NCI-H2029 treated with DMSO at 0.1 percent for 48 hours (cell line): ENCODE measurements at regions not wholly inside any gene's neighbourhood (a gene's known extent, or its start where the extent isn't known, plus 50 kb on each side); places are given as distances from the start of the nearest gene placed in this dataset.
A peak's percentile ranks its signal among the peaks of the same experiment; 100 is the strongest.

ENCODE experiments used
- DNase-seq: peaks from one replicate; lab custom pipeline; 2025; lab: John Stamatoyannopoulos, UW

DNA sequence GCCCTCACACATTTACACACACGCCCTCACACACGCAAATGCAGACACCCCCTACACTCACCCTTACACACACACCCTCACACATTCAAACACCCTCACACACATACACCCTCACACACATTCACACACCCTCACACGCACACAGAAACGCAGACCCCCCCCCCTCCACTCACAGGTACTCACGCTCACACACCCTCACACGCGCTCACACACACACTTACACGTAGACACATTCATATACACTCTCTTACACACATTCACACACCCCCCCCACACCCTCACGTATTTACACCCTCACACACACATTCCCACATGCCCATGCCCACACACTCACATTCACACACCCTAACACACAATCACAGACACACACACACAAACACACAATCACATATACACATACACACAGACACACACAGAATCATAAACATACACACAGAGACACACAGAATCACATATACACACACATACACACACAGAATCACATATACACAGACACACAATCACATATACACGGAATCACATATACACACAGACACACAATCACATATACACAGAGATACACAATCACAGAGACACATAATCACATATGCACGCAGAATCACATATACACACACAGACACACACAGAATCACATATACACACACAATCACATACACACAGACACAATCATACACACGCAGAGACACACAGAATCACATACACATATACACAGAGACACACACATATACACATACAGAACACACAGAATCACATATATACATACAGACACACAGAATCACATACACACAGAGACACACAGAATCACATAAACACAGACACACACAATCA, 250.1 kb upstream of the RPL38 start:
- DNase-seq = no peak

DNA sequence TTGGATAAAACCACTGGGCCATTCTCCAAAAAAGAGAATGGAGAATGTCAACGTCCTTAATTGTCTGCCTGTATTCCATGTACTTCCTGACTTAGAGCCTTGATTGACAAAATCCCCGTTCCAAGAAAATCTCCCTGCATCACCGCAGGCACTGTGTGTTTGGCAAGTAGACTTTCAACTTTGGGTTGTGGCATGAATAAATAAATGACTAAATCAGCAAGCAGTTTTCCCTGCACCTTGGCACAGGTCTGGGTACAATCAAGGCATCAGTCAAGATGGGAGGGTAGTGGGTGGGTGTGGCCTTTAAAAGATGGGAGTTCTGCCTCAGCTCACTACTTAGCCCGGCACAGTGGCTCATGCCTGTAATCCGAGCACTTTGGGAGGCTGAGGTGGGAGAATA, 248.5 kb upstream of the RPL38 start:
- no peak for DNase-seq

DNA sequence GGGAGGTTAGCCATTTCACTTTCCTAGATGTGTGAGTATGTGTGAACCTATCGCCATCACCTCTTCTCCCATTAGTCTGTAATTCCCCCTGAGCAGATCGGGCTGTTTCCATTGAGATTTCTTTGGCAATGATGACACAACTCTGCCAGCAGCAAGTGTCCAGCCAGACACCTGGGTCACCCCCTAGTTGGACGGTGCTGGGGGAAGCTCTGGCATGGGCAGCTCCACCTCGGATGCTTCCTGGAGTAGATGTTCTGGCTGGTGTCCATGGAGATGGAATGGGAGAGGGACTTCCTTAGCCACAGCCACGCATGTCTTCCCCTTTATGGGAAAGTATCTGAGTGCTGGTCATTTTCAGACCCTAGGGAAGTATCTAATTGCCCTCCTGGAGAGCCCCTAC, 247.9 kb upstream of the RPL38 start:
- no peak for DNase-seq

DNA sequence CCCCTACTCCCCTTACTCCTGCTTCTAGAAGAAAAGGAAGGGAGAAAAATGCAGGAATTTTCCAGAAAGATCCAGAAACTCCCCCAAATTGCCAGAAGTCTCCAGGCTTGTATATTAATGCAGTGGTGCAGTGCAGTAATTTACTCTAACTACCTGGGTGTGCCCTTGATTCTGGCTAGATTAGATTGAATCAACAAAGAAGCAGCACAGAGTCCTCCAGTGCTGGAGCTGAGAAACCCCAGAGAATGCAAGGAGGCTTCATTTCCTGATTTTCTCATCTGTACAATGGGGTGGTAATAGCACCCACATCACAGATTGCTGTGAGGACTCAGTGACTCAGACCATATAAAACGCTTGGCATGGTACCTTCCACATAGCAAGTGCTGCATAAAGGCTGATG, 247.3 kb upstream of the RPL38 start:
- DNase-seq = no peak

DNA sequence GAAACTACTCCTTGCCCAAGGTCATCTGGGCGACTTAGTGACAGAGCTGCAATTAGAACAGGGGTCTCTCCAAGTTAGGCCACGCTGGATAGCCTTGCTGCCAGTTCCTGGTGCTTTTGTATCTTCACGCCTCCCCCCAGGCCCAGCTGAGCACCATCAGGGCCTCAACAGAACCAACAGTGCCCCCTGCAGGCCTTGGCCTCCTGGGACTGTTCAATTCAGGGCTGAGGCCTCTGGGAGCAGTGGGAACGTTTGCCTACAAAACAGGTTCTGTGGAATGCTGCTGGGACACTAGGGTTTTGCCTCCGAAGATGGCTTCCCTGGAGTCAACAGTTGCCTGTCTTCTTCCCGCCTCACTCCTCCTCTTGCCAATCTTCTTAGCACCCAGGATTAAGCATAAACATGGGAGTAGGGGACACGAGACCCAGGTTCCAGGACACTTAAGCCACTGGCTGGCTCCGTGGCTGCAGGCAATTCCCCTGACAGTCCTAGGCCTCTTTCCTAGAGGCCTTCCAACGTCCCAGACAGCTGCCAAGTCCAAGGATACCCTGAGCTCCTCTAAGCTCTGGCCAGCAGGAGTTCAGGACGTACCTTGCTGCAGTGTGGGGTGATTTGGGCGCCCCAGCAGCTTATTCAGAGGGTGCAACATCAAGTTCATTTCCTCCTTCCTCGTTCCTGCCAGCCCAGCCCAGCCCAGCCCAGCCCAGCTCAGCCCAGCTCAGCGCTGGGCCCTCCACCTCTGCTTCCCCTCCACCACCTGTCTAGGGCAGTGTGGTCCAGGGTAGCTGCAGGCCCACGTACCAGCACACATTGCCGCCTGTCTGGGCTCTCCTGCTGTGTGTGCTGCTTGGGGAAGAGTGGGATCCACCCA, 246.6 kb upstream of the RPL38 start:
- no peak for DNase-seq

DNA sequence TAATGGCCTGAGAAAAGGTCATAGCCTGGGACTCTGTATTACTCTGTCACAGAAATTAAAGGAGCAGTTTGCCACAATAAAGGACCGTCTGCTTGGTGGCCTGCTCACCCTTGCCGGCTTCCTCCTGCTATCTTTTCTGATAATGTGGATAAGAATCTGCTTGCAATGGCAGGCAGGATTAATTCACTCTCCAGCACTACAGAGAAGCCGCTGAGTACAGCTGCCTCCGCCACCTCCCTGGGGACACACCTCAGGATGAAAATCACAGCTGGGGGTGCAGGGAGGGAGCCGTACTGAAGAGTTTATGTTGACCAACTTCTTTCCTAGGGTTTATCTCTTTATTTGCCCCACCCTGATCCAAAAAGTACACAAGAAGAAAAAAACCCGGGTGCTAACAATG, 245.9 kb upstream of the RPL38 start:
- no peak for DNase-seq

DNA sequence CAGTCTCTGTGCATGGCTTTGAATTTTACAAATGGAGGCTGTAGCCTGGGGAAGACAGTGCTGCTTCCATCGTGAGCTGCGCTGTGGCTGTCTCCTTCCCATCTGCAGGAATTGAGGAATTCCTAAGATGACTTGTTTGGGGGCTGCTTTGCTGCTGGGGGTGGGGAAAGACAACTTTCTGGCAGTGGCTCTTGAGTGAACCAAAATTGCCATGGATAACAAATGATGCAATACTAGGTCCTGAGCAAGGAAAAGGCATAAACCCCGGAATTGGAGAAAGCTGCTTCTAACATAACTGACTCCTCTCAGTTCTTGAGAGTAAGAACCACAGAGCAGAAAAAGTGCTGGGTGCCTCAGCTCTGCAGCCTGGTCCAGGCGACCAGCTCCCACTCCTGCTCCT, 245.0 kb upstream of the RPL38 start:
- no peak for DNase-seq

DNA sequence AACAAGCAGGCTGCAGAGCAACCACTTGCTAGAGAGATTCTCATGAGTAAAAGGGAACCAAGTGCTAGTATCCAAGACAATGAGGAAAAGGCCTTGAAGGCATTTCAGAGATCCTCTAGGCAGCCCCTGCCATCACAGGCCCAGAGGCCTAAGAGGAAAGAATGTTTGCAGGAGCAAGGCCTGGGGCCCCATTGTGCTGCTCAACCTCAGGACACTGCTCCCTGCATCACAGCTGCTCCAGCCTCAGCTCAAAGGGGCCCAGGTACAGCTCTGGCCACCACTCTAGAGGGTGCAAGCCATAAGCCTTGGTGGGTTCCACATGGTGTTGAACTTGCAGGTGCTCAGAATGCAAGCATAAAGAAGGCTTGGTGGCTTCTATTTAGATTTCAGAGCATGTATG, 243.0 kb upstream of the RPL38 start:
- no peak for DNase-seq

DNA sequence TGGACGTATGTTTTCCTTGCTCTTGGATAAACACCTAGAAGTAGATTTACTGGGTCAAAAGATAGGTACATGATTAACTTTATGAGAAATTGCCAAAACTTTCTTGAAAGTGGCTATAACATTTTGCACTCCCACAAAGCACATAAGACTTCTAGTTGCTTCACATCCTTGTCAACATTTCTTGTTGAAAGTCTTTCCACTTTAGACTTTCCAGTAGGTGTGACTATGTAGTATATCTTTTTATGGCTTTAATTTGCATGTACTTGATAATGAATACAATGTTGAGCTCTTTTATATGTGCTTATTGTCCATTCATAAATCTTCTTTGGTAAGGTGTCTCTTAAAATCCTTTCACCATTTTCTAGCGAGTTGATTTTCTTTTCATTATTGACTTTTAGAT, 241.2 kb upstream of the RPL38 start:
- no peak for DNase-seq

DNA sequence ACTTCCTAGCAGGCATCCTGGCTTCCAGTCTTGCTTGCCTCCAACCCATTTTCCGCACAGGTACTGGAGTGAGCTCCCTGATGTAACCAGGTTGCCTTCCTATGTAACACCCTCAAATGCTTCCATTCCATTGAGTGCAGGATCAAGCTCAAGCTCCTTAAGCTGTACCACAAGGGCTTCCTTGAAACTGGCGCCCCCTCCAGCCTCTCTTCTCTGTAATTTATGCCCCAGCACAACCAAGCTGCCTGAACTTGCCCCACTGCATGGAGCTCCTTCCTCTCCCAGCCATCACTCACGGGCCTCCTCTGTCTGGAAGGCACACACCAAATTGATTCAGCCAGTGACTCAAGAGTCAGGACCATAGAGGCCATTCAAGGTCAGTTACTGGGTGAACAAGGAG, 234.8 kb upstream of the RPL38 start:
- DNase-seq = no peak

DNA sequence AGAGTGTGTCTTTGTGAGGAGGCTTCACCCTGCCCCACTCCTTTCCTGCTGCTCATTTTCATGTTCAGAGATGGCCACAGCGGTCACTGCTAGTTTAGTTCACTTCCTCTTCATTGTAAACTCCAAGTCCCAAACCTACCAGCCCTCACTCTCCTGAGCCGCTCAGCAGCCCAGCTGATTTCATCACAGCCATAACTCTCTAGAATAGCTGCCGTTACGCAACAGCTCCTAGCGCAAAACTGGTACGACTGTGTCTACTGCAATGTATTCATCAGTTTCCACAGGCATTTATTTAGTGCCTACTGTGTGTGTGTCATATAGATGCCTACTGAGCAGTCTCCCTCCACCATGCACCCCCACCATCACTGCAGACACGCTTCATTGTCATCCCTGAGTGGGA, 233.5 kb upstream of the RPL38 start:
- no peak for DNase-seq

DNA sequence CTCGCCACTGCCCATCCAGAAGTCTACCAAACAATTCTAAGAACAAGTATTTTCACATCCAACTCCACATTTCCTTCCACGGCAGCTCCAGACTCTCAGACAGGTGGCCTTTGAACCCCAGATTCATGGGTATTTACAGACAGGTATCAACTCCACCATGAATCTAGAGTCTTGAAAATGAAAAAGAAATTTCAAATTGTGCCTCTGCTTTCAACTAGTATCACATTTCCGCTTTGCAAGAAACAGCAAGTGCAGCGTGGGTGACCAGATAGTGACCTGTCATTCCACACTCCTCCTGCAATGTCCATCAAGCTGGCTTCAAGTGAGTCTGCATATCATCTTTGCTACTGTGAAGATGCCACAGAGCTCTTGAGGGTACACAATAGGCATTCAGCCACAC, 232.4 kb upstream of the RPL38 start:
- no peak for DNase-seq

DNA sequence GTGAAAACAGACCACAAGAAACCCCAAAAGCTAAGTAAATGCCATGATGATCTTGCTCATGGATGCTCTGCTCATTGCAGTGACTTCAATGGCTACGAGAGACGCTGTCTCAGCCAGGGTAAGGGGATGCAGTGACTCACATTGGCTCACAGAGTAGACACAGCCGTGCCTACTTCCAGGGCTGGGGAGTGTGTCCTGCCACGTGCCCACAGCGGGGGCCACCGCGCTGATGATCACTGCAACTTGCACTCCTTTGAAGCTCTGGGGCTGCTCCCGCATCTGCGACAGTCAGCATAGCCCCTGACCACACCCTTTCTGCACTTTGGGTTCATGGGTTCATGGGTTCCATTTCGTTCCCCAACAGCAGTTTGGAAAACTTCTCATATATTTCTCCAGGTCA, 231.4 kb upstream of the RPL38 start:
- DNase-seq = no peak

DNA sequence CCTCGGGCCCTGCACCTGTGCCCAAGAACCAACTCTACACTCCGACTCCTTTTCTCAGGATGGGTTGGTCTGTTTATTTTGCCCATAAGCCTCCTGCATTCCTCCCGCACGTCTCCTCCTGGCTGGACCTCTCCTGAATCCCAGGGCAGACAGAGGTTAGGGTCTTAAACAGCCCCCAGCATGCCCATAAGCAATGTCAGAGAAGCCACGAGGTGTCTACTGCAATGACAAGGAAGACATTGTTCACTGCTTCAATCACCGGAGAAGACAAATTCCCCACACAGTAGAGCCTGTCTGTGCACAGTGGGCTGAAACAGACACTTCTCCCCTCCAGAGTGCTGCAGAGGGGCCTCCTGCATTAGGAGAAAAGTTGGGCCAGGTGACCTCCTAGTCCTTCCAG, 230.6 kb upstream of the RPL38 start:
- no peak for DNase-seq

DNA sequence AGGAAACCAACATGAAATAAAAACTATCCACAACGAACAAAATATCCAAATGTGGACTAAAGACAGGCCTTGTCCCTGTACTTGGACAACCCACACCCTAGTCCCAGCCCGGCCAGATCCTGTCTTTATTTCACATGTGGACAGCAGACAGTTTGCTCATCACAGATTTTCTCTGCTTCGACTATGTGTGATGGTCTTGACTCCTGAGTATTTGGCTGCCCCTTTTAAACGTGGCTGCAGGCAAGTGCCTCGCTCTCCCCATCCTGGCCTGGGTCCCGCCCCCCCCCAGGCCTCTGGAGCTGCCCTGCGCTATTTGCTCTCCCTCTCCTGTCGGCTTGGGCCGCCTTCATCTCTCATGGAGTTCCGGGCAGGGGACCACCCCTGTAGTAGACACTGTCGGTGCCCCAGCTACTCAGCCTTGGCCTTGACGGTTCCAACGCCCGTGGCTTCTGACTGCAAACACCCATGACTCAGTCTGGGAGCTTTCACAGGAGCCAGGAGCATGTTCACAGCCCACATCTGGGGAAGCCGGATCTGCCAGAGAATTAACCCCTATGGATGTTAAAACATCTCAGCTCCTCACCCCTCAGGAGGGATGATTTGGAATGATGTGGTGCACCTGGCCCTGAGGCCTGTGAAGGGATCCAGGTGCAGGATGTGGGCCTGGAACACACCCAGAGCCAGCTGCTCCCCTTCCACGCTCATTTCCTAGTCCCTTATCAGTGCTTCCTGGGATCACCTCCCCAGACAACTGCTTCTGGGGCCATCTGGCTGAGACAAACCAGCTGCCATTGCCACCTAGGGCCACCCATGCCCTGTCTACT, 229.7 kb upstream of the RPL38 start:
- no peak for DNase-seq

DNA sequence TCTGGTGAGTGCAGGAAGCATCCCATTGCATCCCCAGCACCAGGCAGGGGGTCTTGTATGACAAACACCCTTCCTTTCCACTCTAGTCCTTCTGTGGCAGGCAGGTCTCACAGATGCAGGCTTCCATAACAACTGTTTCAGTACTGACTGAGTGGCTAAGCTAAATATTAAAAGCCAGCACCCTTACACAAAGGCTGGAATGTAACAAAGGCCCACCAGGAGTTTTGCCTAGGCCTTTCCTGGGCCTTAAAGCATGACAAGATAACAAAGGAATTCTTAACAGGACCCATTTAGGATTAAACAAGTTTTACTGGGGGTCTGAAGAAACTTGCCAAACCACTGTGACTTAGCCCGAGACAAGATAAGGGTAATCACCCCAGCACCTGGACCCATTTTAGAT, 228.9 kb upstream of the RPL38 start:
- DNase-seq = no peak

DNA sequence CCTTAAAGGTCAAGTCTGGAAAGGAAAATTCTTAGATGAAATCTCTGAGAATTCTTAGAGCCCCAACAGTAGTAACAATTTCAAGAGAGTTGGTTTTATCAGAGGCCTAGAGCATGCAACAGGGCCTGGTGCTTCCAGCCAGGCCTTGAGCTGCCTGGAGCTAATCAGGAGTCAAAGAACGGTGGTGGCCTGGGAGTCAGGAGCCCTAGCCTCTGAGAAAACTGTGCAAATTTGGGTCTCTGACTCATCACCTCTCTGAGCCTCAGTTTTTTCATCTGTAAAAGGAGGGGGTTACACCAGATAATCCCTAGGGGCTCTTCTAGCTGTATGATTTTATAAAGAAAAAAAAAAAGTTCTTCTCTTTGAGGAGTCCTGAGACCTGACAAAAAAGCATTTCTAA, 227.3 kb upstream of the RPL38 start:
- no peak for DNase-seq

DNA sequence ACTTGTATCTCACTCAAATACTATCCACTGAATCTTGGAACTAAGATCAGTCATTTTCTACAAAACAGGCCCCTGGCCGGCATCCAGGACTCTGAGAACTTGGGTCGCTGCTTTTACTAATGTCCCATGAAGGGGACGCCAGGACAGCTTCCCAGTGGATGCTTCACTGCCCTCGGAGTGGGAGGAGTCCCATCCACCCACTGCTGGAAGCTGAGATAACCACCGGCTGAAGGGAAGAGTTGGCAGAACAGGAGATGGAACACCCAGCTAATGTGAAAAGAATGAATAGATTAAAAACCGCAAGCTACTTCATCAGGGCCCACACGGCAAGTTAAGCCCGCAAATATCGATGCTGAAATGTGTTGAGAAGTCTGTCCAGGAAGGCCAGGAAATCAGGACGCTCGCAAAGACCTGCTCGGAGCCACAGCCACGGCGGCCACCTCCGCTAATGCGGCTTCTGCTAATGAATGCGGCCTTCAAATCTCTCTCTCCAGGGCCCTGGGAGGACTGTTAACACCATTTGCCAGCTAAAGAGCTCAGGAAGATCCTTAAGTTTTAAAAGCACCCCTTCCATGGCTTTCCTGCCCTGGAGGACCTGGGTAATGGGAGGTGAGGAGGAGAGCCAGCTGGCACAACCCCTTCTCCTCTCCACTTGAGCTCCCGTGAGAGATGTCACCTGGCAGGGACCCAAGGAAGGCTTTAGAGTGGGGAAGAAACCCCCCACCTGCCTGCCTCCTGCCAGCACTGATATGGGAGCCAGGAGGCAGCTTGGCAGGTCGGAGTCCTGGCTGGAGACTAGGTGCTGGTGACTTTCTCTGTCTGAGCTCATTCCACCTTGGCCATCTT, 226.6 kb upstream of the RPL38 start:
- peak; percentile 91 for DNase-seq

DNA sequence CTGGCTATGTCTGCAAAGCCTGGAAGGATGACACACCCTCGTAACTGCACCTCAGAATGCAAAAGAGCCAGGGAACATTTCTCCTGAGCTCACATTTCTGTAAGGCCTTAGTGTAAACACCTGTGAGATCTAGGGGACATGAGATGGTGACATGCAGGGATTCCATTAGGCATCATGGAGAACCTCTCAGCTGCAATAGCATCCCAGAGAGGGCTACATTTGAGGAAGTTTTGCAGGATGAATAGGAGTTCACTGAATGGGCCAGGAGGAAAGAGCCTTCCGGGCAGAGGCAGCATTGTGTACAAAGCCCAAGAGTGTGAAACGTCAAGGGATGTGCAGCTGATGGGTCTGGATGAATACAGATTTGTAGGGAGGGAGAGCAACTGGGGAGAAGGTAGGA, 223.0 kb upstream of the RPL38 start:
- DNase-seq = no peak

DNA sequence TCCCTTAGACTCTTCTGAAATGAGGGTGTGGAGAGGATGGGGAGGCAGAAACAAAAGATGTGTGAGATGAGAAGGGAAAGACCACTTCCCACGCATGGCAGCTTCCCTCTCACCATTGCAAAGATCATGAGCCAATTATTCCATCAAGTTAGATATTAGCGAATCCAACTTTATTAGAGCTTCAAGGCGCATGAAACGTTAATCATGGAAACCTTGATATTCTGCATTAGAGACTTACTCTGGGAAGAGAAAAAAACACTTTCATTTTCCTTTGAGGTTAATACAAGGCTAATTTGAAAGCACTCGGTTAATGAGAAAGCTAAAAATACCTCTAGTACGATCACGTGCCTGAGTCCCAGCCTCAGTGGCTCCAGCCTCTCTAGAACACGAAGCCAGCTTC, 220.6 kb upstream of the RPL38 start:
- DNase-seq = no peak

DNA sequence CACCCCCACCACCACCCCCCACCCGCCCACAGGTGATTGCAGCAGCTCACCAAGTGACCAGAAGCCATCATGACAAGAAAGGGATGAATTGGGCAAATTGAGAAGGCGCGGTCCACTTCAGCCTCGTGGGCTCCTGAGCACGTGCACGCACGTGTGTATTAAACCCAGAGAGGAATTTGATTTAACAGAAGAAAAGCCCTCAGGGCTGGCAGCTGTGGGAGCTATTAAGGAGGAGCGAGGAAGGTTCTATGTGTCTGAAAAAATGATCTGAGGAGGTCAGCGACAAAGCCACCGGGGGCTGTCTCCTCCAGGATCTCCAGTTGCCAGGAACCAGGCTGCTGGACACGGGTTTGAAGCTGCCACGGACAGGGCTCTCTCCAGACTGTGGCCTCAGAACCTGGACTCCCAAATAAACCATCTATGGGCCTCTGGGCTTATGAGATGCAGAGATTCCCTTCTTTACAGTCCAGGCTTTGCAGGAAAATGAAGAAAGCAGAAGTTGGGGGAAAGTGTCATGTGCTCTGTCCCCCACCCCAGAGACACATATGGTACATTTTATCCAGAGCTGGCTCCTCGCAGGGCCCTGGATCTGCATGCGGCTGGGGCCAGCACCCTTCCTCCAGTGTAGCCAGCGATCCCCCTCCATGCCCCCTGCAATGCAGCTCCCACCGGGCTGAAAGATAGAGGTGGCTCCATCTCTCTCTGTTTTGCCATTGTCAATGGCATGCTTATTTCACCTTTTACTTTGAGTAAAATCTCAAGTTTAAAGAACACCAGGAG, 219.7 kb upstream of the RPL38 start:
- DNase-seq = no peak
